ENCODE measurements at regions not wholly inside any gene's neighbourhood (a gene's known extent, or its start where the extent isn't known, plus 50 kb on each side); places are given as distances from the start of the nearest gene placed in this dataset.

- no peak for DNase-seq
Measured at GRCh38 chr20:57794600-57795341, 85.0 kb upstream of the PMEPA1 start.

DNA sequence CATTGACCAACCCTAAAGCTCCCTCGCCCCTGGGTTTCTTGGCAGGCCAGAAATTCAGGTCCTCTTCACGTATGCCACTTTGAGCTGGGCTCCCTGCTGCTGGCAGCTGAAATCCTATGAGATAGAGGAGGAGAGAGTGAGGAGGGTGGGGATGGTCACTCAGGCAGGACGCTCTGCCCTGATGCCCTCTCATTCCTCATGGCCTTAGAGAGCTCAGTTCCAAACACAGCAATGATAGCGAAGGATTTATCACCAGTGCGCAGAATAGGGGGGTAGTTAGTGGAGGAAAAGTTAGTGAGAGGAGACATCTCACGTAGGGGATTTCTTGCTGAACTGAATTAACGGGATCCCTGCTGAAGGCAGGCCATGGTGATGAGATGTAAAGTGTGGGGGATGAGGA, 84.2 kb upstream of the PMEPA1 start:
- no peak for DNase-seq

GRCh38 chr20:57793421-57793820, 83.6 kb upstream of the PMEPA1 start:
- DNase-seq, result no peak

- no peak for DNase-seq
Measured at GRCh38 chr20:57792386-57793080, 82.7 kb upstream of the PMEPA1 start.

- DNase-seq, result no peak
Measured at GRCh38 chr20:57791966-57792365, 82.2 kb upstream of the PMEPA1 start.

DNA sequence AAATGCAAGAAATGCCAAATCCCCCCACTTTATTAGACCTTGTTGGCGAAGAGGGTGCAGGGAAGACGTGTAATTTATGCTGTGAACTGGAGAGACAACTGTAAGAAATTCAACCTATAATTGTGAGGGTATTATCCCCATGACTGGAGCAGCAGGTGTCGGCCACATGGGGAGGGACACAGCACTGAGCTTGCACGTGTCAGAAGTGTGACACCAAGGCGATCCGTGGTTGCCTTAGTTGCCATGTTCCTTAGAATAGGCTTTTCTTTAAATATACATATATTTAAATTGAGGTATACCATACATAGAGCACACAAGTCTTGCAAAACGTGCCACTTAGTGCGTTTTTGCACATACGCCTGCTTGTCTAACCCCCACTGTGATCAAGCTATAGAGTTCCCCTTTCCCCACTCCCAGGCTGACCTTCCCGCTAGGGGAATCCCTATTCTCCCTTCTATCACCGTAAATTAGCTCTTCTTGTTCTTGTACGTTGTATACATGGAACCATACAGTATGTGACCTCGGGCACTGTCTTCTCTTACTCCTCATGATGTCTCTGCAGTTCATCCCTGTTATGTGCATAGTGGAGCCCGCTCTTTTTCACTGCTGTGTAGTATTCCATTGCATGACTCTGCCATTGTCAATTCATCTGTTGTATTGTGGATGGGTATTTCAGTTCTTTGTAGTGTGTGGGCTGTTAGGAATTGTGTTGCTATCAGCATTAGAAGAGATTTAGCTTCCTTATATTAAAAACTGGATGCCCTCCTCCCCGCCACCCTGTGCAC, 81.6 kb upstream of the PMEPA1 start:
- DNase-seq, result no peak

DNA sequence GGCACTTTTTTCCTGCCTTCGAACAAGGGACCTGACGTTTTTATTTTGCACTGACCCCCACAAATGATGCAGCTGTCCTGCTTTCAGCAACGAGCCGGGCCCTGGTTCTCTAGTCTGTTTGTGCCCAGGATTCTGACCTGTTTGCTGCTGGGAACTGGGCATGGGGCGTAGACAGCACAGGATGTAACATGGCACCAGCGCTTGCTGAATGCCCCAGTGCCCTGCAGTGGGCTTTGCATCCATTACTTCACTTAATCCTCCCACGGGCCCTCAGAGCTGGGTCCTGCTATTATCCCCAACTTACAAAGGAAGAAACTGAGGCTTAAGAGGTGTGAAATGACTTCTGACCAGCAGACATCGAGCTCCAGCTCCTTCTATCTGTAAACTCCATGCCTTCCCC, 80.4 kb upstream of the PMEPA1 start:
- DNase-seq, result no peak

GRCh38 chr20:57788936-57789613, 79.3 kb upstream of the PMEPA1 start:
- no peak for DNase-seq

DNA sequence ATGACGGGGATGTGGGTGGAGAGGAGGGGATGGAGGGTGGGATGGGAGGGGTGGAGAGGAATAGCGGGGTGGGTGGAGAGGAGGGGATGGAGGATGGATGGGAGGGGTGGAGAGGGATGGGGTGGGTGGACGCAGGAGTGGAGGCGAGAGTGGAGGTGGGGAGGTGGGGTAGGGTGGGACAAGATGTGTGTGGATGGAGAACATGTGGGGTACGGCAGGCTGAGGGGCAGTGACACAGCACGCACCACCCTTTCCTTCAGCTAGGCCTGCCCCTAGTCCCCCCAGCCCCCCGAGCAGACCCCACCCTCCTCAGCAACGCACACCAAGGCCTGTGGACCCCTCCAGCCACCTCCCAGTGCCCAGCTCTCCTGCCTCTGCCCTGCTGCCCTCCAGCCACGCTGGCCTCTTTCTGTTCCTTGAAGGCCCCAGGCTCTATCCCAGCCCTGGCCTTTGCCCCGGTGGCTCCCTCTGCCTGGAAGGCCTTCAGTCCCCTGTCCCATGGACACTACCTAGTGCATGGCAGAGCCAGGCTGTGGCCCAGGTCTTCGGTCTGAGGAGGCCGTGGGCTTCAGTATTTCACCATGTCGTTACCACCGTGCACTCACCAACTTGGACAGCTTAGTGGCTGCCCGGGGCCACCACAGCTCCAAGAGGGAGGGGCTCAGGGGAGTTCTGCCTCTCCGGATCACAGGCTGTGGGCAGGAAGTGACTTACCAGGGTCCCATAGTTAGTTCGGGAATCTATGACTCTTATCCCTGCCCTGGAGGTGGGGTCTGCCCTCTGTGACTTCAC, 78.4 kb upstream of the PMEPA1 start:
- DNase-seq, result no peak

DNA sequence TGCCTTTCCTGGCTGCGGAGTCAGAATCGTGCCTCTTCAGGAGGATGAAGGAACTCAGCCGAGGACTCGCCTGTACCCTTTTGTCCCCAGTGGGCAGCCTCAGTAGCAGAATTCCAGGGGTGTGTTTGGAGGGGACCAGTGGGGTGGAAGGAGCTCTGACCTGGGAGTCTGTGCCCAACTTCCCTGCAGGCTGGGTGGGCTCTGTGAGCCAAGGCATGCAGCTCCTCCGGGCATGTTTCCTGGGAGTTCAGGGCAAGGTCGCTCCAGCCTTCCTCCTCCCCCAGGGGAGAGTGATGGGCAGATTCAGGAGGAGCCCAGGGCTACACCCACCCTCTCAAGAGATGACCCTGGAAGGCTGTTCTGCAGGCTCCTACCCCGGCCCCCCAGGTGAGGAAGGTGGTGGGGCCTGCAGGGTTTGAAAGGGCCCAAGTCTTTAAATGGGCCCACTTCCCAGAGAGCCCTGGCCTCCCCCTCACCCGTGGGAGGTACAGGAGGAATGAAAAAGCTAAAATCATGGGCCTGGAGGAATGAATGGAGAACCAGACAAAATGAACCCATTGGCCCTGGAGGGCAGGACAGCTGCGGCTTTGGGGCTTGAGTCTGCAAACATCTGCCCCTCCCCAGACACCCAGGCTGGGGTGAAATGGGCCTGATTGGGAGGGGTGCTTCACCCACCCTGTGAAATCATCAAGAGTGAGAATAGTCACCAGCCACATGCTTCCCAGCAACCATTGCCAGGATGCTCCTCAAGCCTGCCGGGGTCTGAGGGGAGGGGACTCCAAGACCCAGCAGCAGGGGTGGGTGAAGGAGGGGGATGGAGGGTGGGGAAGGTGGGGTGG, 77.6 kb upstream of the PMEPA1 start:
- no peak for DNase-seq

- DNase-seq, result no peak
Measured at GRCh38 chr20:57786304-57786932, 76.6 kb upstream of the PMEPA1 start.

GRCh38 chr20:57785720-57786119, 75.9 kb upstream of the PMEPA1 start:
- DNase-seq, result no peak

GRCh38 chr20:57785061-57785460, 75.2 kb upstream of the PMEPA1 start:
- DNase-seq, result no peak

DNA sequence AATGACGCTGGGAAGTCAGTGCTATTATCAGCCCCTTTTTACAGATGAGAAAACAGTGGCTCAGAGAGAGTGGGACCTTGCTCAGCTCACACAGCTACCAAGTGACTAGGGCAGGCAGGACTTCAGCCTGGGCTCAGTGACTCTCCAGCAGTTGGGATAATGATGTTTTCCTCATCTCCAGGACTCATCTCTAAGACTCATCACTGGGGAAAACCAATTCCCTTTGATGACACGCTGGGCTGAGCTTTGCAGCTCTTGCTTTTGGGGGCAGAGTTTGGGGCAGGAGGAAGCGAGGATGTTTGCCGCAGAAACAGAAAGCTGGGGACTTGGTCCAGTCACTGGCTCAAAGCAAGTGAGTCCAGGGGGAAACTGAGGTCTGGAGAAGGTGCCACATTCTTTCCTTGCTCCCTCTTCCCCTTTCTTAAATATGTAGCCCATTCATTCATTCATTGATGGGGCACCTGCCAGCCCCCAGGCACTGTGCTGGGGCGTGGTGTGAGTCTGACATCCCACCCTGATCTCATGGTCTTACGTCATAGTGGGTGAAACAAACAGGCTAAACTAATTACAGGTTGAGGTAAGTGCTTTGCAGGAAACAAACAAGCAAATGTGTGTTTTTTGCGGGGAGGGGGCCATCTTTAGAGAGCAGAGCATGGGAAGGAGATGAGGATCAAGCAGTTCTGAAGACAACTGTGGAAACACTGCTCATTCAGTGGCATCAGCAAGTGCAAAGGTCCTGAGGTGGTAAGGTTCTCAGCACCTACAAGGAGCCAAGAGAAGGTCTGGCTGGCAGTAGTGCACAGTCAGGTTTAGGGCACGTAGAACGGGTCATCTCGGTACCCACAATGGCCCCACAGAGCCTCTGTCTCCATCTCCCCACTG, 74.4 kb upstream of the PMEPA1 start:
- no peak for DNase-seq

GRCh38 chr20:57783196-57783595, 73.4 kb upstream of the PMEPA1 start:
- no peak for DNase-seq

- DNase-seq, result no peak
Measured at GRCh38 chr20:57782631-57783041, 72.8 kb upstream of the PMEPA1 start.

DNA sequence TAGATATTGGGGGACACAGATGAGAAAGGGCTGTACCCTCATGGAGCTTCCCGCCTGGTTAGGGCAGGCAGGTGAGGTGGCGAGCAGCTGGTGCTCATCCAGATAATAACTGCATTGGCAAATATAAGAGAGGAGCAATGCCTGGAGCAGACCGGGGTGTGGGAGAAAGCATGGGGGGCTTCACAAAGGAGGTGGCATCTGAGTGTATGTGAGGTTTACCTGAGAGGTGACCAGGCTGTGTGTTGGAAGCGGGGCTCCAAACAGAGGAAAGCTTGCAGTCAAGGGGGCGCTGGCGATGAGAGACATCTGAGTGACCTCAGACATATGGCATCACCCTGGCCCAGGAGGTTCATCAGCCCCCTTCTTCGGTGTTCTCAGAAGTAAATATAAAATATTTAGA, 72.1 kb upstream of the PMEPA1 start:
- no peak for DNase-seq

GRCh38 chr20:57780906-57781305, 71.1 kb upstream of the PMEPA1 start:
- DNase-seq, result no peak

GRCh38 chr20:57780398-57780797, 70.6 kb upstream of the PMEPA1 start:
- DNase-seq, result no peak

All from NCI-H446 treated with DMSO at 0.1 percent for 48 hours (cell line).